ENCODE measurements at regions not wholly inside any gene's neighbourhood (a gene's known extent, or its start where the extent isn't known, plus 50 kb on each side); places are given as distances from the start of the nearest gene placed in this dataset.
A peak's percentile ranks its signal among the peaks of the same experiment; 100 is the strongest.

DNA sequence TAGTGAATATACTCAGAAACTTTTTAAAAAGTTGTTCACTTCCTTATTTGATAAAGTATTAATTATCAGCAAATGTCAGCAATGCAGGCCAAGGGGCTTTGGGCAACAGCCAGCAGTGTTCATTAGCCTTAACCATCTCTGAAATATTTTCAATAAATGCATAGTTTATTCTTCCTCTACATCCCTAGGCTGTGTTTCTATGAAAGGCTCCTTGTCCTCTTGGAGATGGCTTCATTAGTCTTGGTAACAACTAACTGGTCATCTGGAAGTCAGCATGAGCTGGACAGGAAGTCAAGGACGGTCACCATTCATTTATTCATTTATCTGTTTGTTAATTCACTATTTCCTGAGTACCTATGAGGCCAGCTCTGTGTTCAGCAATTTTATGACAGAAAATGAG, 124.0 kb upstream of the TMEM132D start:
- Mint-ChIP-seq H3K27me3 (no peaks in the 10 kb centered on the region), H3K27ac (ENCODE audit: low read depth) (no peak overlapping the region), H3K4me1 (no peaks in the 10 kb centered on the region), H3K4me3 (no peak overlapping the region), H3K9me3 (no peaks in the 10 kb centered on the region), H3K36me3 (ENCODE audit: insufficient read depth) (peaks cover 2% of the 10 kb centered on the region)
- ATAC-seq (replicated peaks; ENCODE audit: extremely low read depth, poor library complexity, severe bottlenecking) (no peak), DNase-seq (ENCODE audit: low spot score in 2 of 2) (no peak)

DNA sequence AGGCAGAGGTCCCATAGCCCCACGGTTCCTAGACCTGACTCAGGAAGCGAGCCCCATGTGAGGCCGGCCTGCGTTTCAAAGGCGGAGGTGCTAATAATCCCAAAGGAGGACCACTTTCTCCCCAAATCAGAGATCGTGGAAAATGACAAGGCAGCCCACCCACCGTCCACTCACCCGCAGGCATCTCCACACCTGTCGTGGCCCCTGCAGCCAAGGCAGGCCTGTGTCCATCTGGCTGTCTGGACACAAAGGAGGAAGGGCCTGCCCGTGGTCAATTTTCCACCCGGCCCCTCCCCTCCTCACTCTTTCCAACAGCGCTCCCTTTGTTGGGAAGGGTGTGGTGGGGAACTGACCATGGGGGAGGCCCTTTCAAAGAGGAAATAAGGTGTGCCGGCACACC, 125.3 kb upstream of the TMEM132D start:
- DNase-seq (ENCODE audit: low spot score in 2 of 2) (no peak), ATAC-seq (replicated peaks; ENCODE audit: extremely low read depth, poor library complexity, severe bottlenecking) (no peak)
- no peak overlapping the region for H3K4me3 Mint-ChIP-seq
- H3K36me3 Mint-ChIP-seq (ENCODE audit: insufficient read depth): peaks cover 2% of the 10 kb centered on the region
- no peaks in the 10 kb centered on the region for H3K4me1 Mint-ChIP-seq
- H3K9me3 Mint-ChIP-seq: no peaks in the 10 kb centered on the region
- no peak overlapping the region for H3K27ac Mint-ChIP-seq (ENCODE audit: low read depth)
- peaks cover under 1% of the 10 kb centered on the region for H3K27me3 Mint-ChIP-seq

DNA sequence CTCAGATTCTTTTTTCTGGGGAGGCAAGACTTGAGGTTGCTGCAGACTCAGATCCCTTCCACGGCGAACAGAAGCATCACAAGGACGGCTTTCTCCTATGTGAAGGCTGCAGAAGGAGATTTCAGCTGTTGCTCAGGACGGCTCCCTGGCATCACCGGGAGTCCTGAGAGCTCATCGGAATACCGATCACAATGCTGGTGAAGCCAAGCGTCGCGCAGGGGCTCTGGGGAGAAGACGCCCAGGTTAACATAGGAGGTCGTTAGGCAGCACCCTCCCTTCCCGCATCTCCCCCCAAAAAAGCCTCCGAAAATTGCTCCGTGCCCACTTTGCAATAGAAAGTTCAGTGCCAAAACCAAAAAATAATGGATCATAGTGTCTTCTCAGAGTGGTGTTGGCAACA, 127.2 kb upstream of the TMEM132D start:
- Mint-ChIP-seq H3K27ac (ENCODE audit: low read depth) (no peak overlapping the region), H3K27me3 (peaks cover 11% of the 10 kb centered on the region), H3K4me3 (no peak overlapping the region), H3K36me3 (ENCODE audit: insufficient read depth) (peaks cover 2% of the 10 kb centered on the region), H3K4me1 (no peaks in the 10 kb centered on the region), H3K9me3 (no peaks in the 10 kb centered on the region)
- ATAC-seq (replicated peaks; ENCODE audit: extremely low read depth, poor library complexity, severe bottlenecking) (no peak), DNase-seq (ENCODE audit: low spot score in 2 of 2) (no peak)

- Mint-ChIP-seq H3K36me3 (ENCODE audit: insufficient read depth) (peaks cover 2% of the 10 kb centered on the region), H3K27me3 (peaks cover 11% of the 10 kb centered on the region), H3K4me3 (no peak overlapping the region), H3K4me1 (no peaks in the 10 kb centered on the region), H3K27ac (ENCODE audit: low read depth) (no peak overlapping the region), H3K9me3 (no peaks in the 10 kb centered on the region)
- no peak for ATAC-seq (replicated peaks; ENCODE audit: extremely low read depth, poor library complexity, severe bottlenecking)
- DNase-seq (ENCODE audit: low spot score in 2 of 2): peak; percentile 23 to 28
Measured at GRCh38 chr12:130031571-130032189, 127.9 kb upstream of the TMEM132D start.

DNA sequence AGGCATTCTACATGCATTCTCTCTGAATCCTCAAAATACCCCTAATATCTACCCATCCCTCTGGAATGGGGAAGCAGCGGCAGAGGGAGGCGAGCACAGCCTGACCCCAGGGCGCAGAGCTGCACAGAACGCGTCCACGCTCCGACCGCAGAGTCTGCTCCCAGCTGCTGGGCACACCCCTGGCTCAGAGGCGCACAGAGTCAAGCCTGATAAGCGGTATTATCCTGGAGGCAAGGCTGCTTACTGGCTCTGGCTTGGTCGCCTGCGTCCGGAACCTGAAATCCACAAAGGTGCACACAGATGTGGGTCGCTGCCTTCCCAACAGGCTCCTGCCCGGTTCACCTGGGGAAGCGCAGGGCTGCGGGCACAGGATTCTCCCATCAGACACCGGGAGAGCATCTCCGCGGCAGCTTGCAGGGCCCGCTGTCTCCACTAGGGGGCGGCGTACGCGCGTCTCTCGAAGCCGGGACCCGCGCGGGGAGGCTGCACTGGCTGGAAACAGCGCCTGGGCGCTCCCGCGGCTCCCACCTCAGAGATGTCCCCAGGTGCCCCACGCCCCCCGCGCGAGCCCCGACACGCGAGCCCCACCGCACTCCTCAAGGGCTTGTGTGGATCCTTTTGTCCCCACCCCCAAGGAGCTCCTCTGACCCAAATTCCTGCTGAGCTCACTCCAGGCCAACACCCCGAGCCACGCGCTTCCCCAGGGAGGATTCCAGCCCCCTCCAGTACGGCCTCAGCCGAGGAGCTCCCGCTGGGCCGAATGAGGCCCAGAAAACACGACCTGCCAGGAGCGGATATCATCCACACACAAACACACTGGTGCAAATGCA, 120.1 kb upstream of the FZD10 start:
- Mint-ChIP-seq H3K4me1 (no peaks in the 10 kb centered on the region), H3K4me3 (no peak overlapping the region), H3K27ac (ENCODE audit: low read depth) (no peak overlapping the region), H3K36me3 (ENCODE audit: insufficient read depth) (no peaks in the 10 kb centered on the region), H3K27me3 (peaks cover 59% of the 10 kb centered on the region), H3K9me3 (peaks cover 8% of the 10 kb centered on the region)
- DNase-seq (ENCODE audit: low spot score in 2 of 2) (no peak), ATAC-seq (replicated peaks; ENCODE audit: extremely low read depth, poor library complexity, severe bottlenecking) (no peak)

DNA sequence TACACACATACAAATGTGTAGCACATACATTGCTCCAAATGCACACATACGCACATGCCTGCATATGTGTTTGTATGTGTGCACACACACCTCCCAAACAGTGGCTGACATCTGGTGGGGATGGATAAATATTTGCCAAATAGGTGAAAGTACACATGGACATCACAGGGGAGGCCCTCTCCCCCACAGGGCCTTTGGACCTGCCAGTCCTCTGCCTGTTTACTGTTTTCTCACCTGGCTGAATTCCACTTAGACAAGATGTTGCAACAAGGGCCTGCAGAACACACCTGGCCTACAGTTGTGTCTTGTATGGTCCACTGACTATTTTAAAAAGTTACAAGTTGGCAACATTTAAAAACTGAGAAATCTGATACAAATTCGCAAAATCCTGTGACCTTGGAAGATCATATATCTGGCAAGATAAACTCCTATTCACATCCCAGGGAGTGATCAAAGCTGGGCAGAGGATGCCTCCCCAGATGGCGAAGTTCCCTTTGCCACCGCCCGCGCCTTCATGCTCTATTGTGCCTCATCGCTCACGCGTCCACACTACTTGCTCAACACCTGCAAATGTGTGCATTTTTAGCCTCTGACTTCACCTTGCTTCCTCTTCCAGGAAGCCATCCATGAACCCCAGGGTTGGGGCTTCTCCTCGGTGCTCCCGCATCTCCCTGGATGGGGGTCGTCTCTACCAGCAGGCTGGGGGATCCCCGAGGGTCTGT, 118.4 kb upstream of the FZD10 start:
- H3K27me3 Mint-ChIP-seq: peaks cover 53% of the 10 kb centered on the region
- peaks cover 8% of the 10 kb centered on the region for H3K9me3 Mint-ChIP-seq
- ATAC-seq (replicated peaks; ENCODE audit: extremely low read depth, poor library complexity, severe bottlenecking): no peak
- no peaks in the 10 kb centered on the region for H3K4me1 Mint-ChIP-seq
- no peak overlapping the region for H3K4me3 Mint-ChIP-seq
- no peak for DNase-seq (ENCODE audit: low spot score in 2 of 2)
- no peaks in the 10 kb centered on the region for H3K36me3 Mint-ChIP-seq (ENCODE audit: insufficient read depth)
- H3K27ac Mint-ChIP-seq (ENCODE audit: low read depth): no peak overlapping the region

DNA sequence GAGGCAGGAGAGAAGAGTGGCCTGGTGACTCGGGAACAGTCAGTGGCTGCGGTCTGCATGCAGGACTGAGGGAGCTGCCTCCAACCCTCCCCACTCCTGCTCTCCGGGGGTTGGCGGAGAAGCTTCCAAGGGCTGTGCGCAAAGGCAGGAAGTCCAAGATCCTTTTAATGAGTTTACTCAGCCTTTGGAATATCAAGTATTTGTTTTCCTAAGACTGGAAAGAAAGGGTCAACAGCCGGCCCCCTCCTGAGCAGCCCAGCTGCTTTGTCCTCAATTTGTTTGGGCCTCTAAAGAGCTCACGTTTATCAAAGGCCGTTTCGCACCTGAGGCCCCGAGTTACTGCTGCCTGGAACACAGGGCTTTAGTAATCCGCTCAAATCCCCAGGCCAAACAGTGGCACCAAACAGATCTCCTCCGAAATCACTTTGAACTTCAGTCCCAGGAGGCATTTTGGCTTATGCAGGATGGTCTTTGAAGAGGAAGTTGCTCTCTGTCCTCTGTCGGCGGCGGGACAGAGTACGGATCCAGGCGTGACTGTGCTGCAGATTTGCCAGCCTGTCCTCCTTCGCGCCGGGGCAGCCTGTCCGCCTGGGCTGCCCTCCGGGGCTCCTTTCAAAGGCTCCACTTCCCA, 117.2 kb upstream of the FZD10 start:
- Mint-ChIP-seq H3K9me3 (peaks cover 10% of the 10 kb centered on the region), H3K4me3 (no peak overlapping the region), H3K36me3 (ENCODE audit: insufficient read depth) (no peaks in the 10 kb centered on the region), H3K27me3 (peaks cover 50% of the 10 kb centered on the region), H3K4me1 (no peaks in the 10 kb centered on the region), H3K27ac (ENCODE audit: low read depth) (no peak overlapping the region)
- no peak for DNase-seq (ENCODE audit: low spot score in 2 of 2)
- no peak for ATAC-seq (replicated peaks; ENCODE audit: extremely low read depth, poor library complexity, severe bottlenecking)

GRCh38 chr12:130049666-130050065, 112.6 kb upstream of the FZD10 start:
- ATAC-seq (replicated peaks; ENCODE audit: extremely low read depth, poor library complexity, severe bottlenecking) (no peak), DNase-seq (ENCODE audit: low spot score in 2 of 2) (no peak)
- peaks cover 37% of the 10 kb centered on the region for H3K27me3 Mint-ChIP-seq
- H3K9me3 Mint-ChIP-seq: peaks cover 8% of the 10 kb centered on the region
- no peak overlapping the region for H3K4me3 Mint-ChIP-seq
- no peaks in the 10 kb centered on the region for H3K4me1 Mint-ChIP-seq
- no peaks in the 10 kb centered on the region for H3K36me3 Mint-ChIP-seq (ENCODE audit: insufficient read depth)
- no peak overlapping the region for H3K27ac Mint-ChIP-seq (ENCODE audit: low read depth)

DNA sequence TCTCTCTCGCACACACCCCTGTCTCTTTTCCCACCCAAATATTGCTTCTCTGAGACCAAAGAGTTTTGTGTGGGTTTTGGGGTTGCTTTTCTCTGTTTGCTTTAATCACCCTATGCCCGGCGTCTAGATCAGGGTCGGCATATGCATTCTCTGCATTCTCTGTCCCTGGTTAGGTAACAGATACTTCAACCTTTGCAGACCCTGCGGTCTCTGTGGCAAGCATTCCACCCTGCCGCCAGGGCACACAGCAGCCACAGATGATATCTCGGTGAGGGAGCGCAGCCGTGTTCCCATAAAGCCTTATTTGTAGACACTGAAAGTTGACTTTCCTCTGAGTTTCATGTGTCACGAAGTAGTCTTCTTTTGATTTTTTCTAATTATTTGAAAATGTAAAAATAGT, 110.4 kb upstream of the FZD10 start:
- no peak overlapping the region for H3K27ac Mint-ChIP-seq (ENCODE audit: low read depth)
- peaks cover 17% of the 10 kb centered on the region for H3K9me3 Mint-ChIP-seq
- no peaks in the 10 kb centered on the region for H3K4me1 Mint-ChIP-seq
- ATAC-seq (replicated peaks; ENCODE audit: extremely low read depth, poor library complexity, severe bottlenecking) (no peak), DNase-seq (ENCODE audit: low spot score in 2 of 2) (no peak)
- peaks cover 4% of the 10 kb centered on the region for H3K36me3 Mint-ChIP-seq (ENCODE audit: insufficient read depth)
- H3K27me3 Mint-ChIP-seq: peaks cover 22% of the 10 kb centered on the region
- H3K4me3 Mint-ChIP-seq: no peak overlapping the region

- H3K4me1 Mint-ChIP-seq: no peaks in the 10 kb centered on the region
- ATAC-seq (replicated peaks; ENCODE audit: extremely low read depth, poor library complexity, severe bottlenecking) (no peak), DNase-seq (ENCODE audit: low spot score in 2 of 2) (no peak)
- peaks cover 17% of the 10 kb centered on the region for H3K9me3 Mint-ChIP-seq
- peaks cover 4% of the 10 kb centered on the region for H3K36me3 Mint-ChIP-seq (ENCODE audit: insufficient read depth)
- no peak overlapping the region for H3K27ac Mint-ChIP-seq (ENCODE audit: low read depth)
- peaks cover 14% of the 10 kb centered on the region for H3K27me3 Mint-ChIP-seq
- H3K4me3 Mint-ChIP-seq: no peak overlapping the region
Measured at GRCh38 chr12:130053651-130054069, 108.6 kb upstream of the FZD10 start.

DNA sequence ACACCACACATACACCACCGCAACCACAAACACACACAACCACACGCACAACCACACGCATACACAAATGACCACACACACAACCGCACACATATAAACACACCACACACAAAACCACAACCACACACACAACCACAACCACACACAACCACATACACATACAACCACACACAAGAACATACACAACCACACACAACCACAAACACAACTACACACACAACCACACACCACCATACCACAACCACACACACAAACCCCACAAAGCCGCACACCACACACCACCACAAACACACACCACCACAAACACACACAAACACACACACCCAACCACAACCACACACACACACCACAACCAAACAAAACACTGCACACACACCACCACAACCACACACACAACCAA, 107.5 kb upstream of the FZD10 start:
- Mint-ChIP-seq H3K4me1 (no peaks in the 10 kb centered on the region), H3K27me3 (peaks cover 5% of the 10 kb centered on the region), H3K9me3 (peaks cover 17% of the 10 kb centered on the region), H3K27ac (ENCODE audit: low read depth) (no peak overlapping the region), H3K4me3 (no peak overlapping the region), H3K36me3 (ENCODE audit: insufficient read depth) (peaks cover 4% of the 10 kb centered on the region)
- DNase-seq (ENCODE audit: low spot score in 2 of 2) (no peak), ATAC-seq (replicated peaks; ENCODE audit: extremely low read depth, poor library complexity, severe bottlenecking) (no peak)

DNA sequence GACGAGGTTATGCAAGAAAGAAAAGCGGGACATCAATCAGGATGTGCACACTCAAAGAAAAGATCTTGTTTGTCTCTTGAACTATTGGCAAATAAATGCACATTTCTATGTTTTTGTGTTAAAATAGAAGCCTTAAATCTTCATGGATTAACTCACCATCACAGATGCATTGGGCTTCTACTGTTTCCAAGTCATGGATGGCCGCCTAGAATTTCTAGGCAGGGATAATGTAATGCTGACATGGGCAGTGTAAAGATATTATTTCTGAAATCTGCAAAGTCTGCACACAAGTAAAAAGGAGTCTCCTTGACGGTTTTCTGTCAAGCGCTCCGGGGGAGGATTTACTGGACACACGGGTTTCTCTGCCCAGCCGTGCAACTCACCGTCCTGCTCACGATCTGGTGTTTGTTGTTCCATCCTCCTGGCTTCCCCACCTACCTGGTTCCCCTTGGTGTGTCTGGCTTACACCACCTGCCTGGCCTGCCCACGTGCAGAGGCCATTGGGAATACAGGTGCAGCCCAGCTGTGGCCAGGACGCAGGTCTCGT, 103.3 kb upstream of the FZD10 start:
- no peak for ATAC-seq (replicated peaks; ENCODE audit: extremely low read depth, poor library complexity, severe bottlenecking)
- DNase-seq (ENCODE audit: low spot score in 2 of 2): no peak
- no peaks in the 10 kb centered on the region for H3K27me3 Mint-ChIP-seq
- H3K9me3 Mint-ChIP-seq: peaks cover 11% of the 10 kb centered on the region
- no peaks in the 10 kb centered on the region for H3K4me1 Mint-ChIP-seq
- H3K36me3 Mint-ChIP-seq (ENCODE audit: insufficient read depth): peaks cover 6% of the 10 kb centered on the region
- no peak overlapping the region for H3K27ac Mint-ChIP-seq (ENCODE audit: low read depth)
- H3K4me3 Mint-ChIP-seq: no peak overlapping the region
